SK-N-SH (cell line): ENCODE measurements at regions not wholly inside any gene's neighbourhood (a gene's known extent, or its start where the extent isn't known, plus 50 kb on each side); places are given as distances from the start of the nearest gene placed in this dataset.

Experiments
- CTCF ChIA-PET: fragments of 300-600, 350-600 bp; formaldehyde crosslinking; extraction: SDS; loops from one replicate; lab custom pipeline; 2021; lab: Yijun Ruan, JAX
- POLR2A ChIA-PET: fragments of 350-600 bp; sonication (Branson Sonifier 250); formaldehyde crosslinking; extraction: SDS; loops from one replicate; lab custom pipeline; 2020; ENCODE audit warnings: antibody characterized with exemption, inconsistent platforms; lab: Yijun Ruan, JAX
- DNase-seq: peaks from one replicate; pipeline ENCODE4 v3.0.0; 2012
- H2AFZ ChIP-seq: fragments of 200-600 bp; sonication (generic); 2 replicates; pipeline ENCODE4 v1.8.1; 2016; ENCODE audit warnings: antibody characterized with exemption, mild to moderate bottlenecking, low read depth
- H3F3A ChIP-seq: fragments of 200-600 bp; sonication (generic); replicated peaks from 2 replicates; pipeline ENCODE3; 2016; ENCODE audit warnings: antibody characterized with exemption, mild to moderate bottlenecking; ENCODE audit not compliant: insufficient read depth
- H3K27ac ChIP-seq, 2 experiments: fragments of 200-500 bp in 1 of 2; fragments of 200-600 bp in 1 of 2; sonication (Bioruptor generic) in 1 of 2; sonication (generic), shearing (Covaris generic) in 1 of 2; 2 replicates each; pipeline versions ENCODE4 v1.5.1 to v1.6.1; 2014 to 2016; ENCODE audit warnings: low read depth in 2 of 2, inconsistent platforms in 1 of 2, low read length in 1 of 2, mild to moderate bottlenecking in 1 of 2, mixed read lengths in 1 of 2
- H3K27me3 ChIP-seq: fragments of 200-600 bp; sonication (generic), shearing (Covaris generic); 2 replicates; pipeline ENCODE4 v1.6.1; 2016; ENCODE audit warnings: mixed run types; ENCODE audit not compliant: insufficient read depth
- H3K36me3 ChIP-seq, 2 experiments: fragments of 200-500 bp in 1 of 2; fragments of 200-600 bp in 1 of 2; sonication (Bioruptor generic) in 1 of 2; sonication (generic) in 1 of 2; replicated peaks in 1 of 2; 2 replicates each; pipeline versions ENCODE3 to v1.5.1; 2014 to 2016; ENCODE audit warnings: low read length in 1 of 2, mild to moderate bottlenecking in 1 of 2; ENCODE audit not compliant: insufficient read depth in 2 of 2, control insufficient read depth in 1 of 2
- H3K4me1 ChIP-seq, 2 experiments: fragments of 200-500 bp in 1 of 2; fragments of 200-600 bp in 1 of 2; sonication (Bioruptor generic) in 1 of 2; sonication (generic), shearing (Covaris generic) in 1 of 2; 2 replicates each; pipeline versions ENCODE4 v1.5.1 to v1.6.1; 2014 to 2016; ENCODE audit warnings: low read depth in 1 of 2, low read length in 1 of 2, mixed run types in 1 of 2; ENCODE audit not compliant: insufficient read depth in 2 of 2, control insufficient read depth in 1 of 2
- H3K4me2 ChIP-seq: fragments of 200-600 bp; sonication (generic), shearing (Covaris generic); 2 replicates; pipeline ENCODE4 v1.6.1; 2017; ENCODE audit warnings: mixed run types
- H3K4me3 ChIP-seq, 2 experiments: fragments of 200-500 bp in 1 of 2; fragments of 200-600 bp in 1 of 2; sonication (Bioruptor generic) in 1 of 2; sonication (generic), shearing (Covaris generic) in 1 of 2; 2 replicates each; pipeline versions ENCODE4 v1.5.1 to v1.8.1; 2014 to 2016; ENCODE audit warnings: low read depth in 2 of 2, inconsistent platforms in 1 of 2, low read length in 1 of 2, mild to moderate bottlenecking in 1 of 2, mixed read lengths in 1 of 2, moderate library complexity in 1 of 2
- H3K79me2 ChIP-seq: fragments of 200-600 bp; sonication (generic); 2 replicates; pipeline ENCODE4 v1.8.1; 2017; ENCODE audit warnings: mild to moderate bottlenecking; ENCODE audit not compliant: insufficient read depth
- H3K9ac ChIP-seq: fragments of 200-600 bp; sonication (generic); 2 replicates; pipeline ENCODE4 v1.6.1; 2017; ENCODE audit warnings: mixed run types
- H3K9me2 ChIP-seq: fragments of 200-600 bp; sonication (generic); 2 replicates; pipeline ENCODE4 v1.6.1; 2017; ENCODE audit warnings: mixed run types
- H3K9me3 ChIP-seq: fragments of 200-600 bp; sonication (generic); 2 replicates; pipeline ENCODE4 v1.6.1; 2017; ENCODE audit warnings: mixed run types, mild to moderate bottlenecking, moderate library complexity
- H4K20me1 ChIP-seq: fragments of 200-600 bp; sonication (generic); 2 replicates; pipeline ENCODE4 v1.6.1; 2017; ENCODE audit warnings: mild to moderate bottlenecking, mixed run types; ENCODE audit not compliant: insufficient read depth
- CTCF ChIP-seq: fragments of 200-600 bp; sonication (generic); IDR thresholded peaks from 2 replicates; pipeline ENCODE4 v1.6.1; 2017; ENCODE audit warnings: antibody characterized with exemption, mild to moderate bottlenecking, moderate library complexity
- ELF1 ChIP-seq: IDR thresholded peaks from 2 replicates; pipeline ENCODE4 v1.4.0; 2012
- FOSL2 ChIP-seq: IDR thresholded peaks from 2 replicates; pipeline ENCODE4 v1.4.0; 2012; ENCODE audit warnings: low read depth, mild to moderate bottlenecking, moderate library complexity, borderline replicate concordance
- FOXJ3 ChIP-seq: sonication (generic); formaldehyde crosslinking; IDR thresholded peaks from 2 replicates; pipeline ENCODE4 v1.5.1; 2020; ENCODE audit warnings: mild to moderate bottlenecking, missing genetic modification reagents
- GABPA ChIP-seq: IDR thresholded peaks from 2 replicates; pipeline ENCODE4 v1.4.0; 2012; ENCODE audit warnings: low read depth, mild to moderate bottlenecking
- IRF3 ChIP-seq: fragments of 150-350 bp; IDR thresholded peaks from 2 replicates; pipeline ENCODE4 v1.6.1; 2016; ENCODE audit warnings: mild to moderate bottlenecking, low read depth, low read length
- JUND ChIP-seq: IDR thresholded peaks from 2 replicates; pipeline ENCODE4 v1.4.0; 2012
- MXI1 ChIP-seq: IDR thresholded peaks from 2 replicates; pipeline ENCODE4 v1.6.1; 2012; ENCODE audit warnings: mild to moderate bottlenecking, low read depth, low read length, improper control_type of control experiment
- POLR2AphosphoS5 ChIP-seq: IDR thresholded peaks from 2 replicates; pipeline ENCODE4 v1.6.1; 2012; ENCODE audit warnings: low read depth, low read length
- RAD21 ChIP-seq: IDR thresholded peaks from 2 replicates; pipeline ENCODE4 v1.6.1; 2012; ENCODE audit warnings: mild to moderate bottlenecking, low read length
- RCOR1 ChIP-seq: fragments of 150-350 bp; IDR thresholded peaks from 2 replicates; pipeline ENCODE4 v1.6.1; 2017; ENCODE audit warnings: antibody characterized with exemption, low read length
- REST ChIP-seq: IDR thresholded peaks from 2 replicates; pipeline ENCODE4 v1.6.1; 2012; ENCODE audit warnings: mild to moderate bottlenecking, low read depth, low read length, moderate library complexity
- RXRA ChIP-seq: IDR thresholded peaks from 2 replicates; pipeline ENCODE4 v1.4.0; 2012; ENCODE audit warnings: low read depth, mild to moderate bottlenecking, borderline replicate concordance
- SIN3A ChIP-seq: IDR thresholded peaks from 2 replicates; pipeline ENCODE4 v1.6.1; 2012; ENCODE audit warnings: low read depth, mild to moderate bottlenecking, low read length, moderate library complexity, borderline replicate concordance
- SMC3 ChIP-seq: IDR thresholded peaks from 2 replicates; pipeline ENCODE4 v1.6.1; 2012; ENCODE audit warnings: low read depth, low read length, improper control_type of control experiment
- TAF1 ChIP-seq: IDR thresholded peaks from 2 replicates; pipeline ENCODE4 v1.6.1; 2012; ENCODE audit warnings: low read depth, mild to moderate bottlenecking, low read length, moderate library complexity, borderline replicate concordance
- TEAD4 ChIP-seq: IDR thresholded peaks from 2 replicates; pipeline ENCODE4 v1.4.0; 2012; ENCODE audit warnings: mild to moderate bottlenecking, borderline replicate concordance; ENCODE audit not compliant: insufficient read depth
- YY1 ChIP-seq: IDR thresholded peaks from 2 replicates; pipeline ENCODE4 v1.4.0; 2012; ENCODE audit warnings: low read depth, mild to moderate bottlenecking
- ZBTB33 ChIP-seq: IDR thresholded peaks from 2 replicates; pipeline ENCODE4 v1.4.0; 2012; ENCODE audit warnings: low read depth, borderline replicate concordance
- WGBS: methylation state at CpG from one replicate; pipeline ENCODE4 v1.1.6; 2017; ENCODE audit warnings: low lambda C conversion rate; 5-methylcytosine and 5-hydroxymethylcytosine counted together
- TF ChIP-seq, protein P1 (sequence below): IDR thresholded peaks from 2 replicates; pipeline ENCODE4 v1.4.0; 2012; ENCODE audit warnings: low read depth, borderline replicate concordance

- TF ChIP-seq SIN3A (no peak), SMC3 (no peak), POLR2AphosphoS5 (no peak), ZBTB33 (no peak), GABPA (no peak), JUND (no peak), FOXJ3 (CRISPR knock-in tag) (no peak)
Measured at GRCh38 chr13:53124623-53125022, 96.0 kb downstream of the OLFM4 start (continued).

DNA sequence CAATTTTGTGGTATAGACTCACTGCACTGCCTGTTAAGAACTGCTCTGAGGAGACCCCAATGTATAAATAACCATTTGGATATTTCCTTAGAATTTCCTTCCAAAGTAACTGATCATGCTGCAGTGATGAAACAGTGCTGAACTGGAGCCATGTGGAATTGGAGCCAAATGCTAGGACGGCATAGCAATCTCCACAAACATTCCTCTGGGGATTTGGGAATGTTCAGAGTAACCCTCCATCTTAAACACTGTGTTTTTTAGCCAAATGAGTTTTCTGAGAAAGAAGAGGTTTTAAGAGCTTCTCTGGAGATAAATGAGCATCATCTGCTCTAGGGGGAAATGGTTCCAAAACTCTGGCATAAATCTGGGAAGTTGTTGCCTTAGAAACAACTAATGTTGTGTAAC, 98.2 kb downstream of the OLFM4 start:
- Histone ChIP-seq H3K79me2 (no peaks in the 10 kb centered on the region), H4K20me1 (no peaks in the 10 kb centered on the region), H3K4me3 (no peak overlapping the region), H3K9ac (no peak overlapping the region), H3K36me3 (no peaks in the 10 kb centered on the region), H2AFZ (no peak overlapping the region), H3K27me3 (no peaks in the 10 kb centered on the region), H3K4me1 (peaks cover 0 to 2% of the 10 kb centered on the region in 2 experiments; a peak in 1 of 4 replicates), H3K9me2 (no peaks in the 10 kb centered on the region), H3F3A (no peaks in the 10 kb centered on the region), H3K9me3 (no peaks in the 10 kb centered on the region), H3K4me2 (no peak overlapping the region), H3K27ac (no peak overlapping the region)
- POLR2A ChIA-PET: no interaction called here
- WGBS: 14% methylated on average over 1 of the region's 1 CpG
- DNase-seq: no peak
- TF ChIP-seq RCOR1: no peak
- TF ChIP-seq IRF3: no peak
- no peak for TF ChIP-seq MXI1
- TF ChIP-seq TAF1: no peak
- TF ChIP-seq ELF1: no peak
- TF ChIP-seq POLR2AphosphoS5: no peak
- TF ChIP-seq CTCF: no peak
- TF ChIP-seq ZBTB33: no peak
- TF ChIP-seq REST: no peak
- no peak for TF ChIP-seq FOXJ3 (CRISPR knock-in tag)
- TF ChIP-seq RXRA: no peak
- TF ChIP-seq RAD21: no peak
- no peak for TF ChIP-seq YY1
- no peak for TF ChIP-seq TEAD4
- TF ChIP-seq, protein P1, sequence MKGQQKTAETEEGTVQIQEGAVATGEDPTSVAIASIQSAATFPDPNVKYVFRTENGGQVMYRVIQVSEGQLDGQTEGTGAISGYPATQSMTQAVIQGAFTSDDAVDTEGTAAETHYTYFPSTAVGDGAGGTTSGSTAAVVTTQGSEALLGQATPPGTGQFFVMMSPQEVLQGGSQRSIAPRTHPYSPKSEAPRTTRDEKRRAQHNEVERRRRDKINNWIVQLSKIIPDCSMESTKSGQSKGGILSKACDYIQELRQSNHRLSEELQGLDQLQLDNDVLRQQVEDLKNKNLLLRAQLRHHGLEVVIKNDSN: no peak
- no peak for TF ChIP-seq FOSL2
- CTCF ChIA-PET: interaction anchor here (1.0 kb wide), 1 partner anchor 20 kb away, joined by 3 read pairs; no protein-coding TSS in a partner anchor
